Sigmoid colon (tissue), 4 donors: ENCODE measurements at regions not wholly inside any gene's neighbourhood (a gene's known extent, or its start where the extent isn't known, plus 50 kb on each side); places are given as distances from the start of the nearest gene placed in this dataset.

Experiments used
- POLR2A ChIP-seq, 2 donors: fragments of 450-650 bp; IDR thresholded peaks; one replicate each; pipeline ENCODE4 v1.6.1; 2016; ENCODE audit warnings: antibody characterized with exemption in 2 of 2, mild to moderate bottlenecking in 2 of 2, moderate library complexity in 2 of 2
- POLR2AphosphoS5 ChIP-seq, 4 donors: sonication (generic); formaldehyde crosslinking; IDR thresholded peaks; one replicate each; pipeline ENCODE4 v1.6.1; 2017; ENCODE audit warnings: antibody characterized with exemption in 4 of 4
- TF ChIP-seq, protein P1 (sequence below), 4 experiments: fragments of 450-650 bp in 3 of 4; fragments of 200-600 bp in 1 of 4; IDR thresholded peaks; one replicate each; pipeline ENCODE4 v1.5.1; 2016 to 2019; ENCODE audit warnings: antibody characterized with exemption in 4 of 4, mild to moderate bottlenecking in 3 of 4, moderate library complexity in 2 of 4

- TF ChIP-seq, protein P1, sequence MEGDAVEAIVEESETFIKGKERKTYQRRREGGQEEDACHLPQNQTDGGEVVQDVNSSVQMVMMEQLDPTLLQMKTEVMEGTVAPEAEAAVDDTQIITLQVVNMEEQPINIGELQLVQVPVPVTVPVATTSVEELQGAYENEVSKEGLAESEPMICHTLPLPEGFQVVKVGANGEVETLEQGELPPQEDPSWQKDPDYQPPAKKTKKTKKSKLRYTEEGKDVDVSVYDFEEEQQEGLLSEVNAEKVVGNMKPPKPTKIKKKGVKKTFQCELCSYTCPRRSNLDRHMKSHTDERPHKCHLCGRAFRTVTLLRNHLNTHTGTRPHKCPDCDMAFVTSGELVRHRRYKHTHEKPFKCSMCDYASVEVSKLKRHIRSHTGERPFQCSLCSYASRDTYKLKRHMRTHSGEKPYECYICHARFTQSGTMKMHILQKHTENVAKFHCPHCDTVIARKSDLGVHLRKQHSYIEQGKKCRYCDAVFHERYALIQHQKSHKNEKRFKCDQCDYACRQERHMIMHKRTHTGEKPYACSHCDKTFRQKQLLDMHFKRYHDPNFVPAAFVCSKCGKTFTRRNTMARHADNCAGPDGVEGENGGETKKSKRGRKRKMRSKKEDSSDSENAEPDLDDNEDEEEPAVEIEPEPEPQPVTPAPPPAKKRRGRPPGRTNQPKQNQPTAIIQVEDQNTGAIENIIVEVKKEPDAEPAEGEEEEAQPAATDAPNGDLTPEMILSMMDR (IDR thresholded peaks at IDR 0.05) = no peak
- TF ChIP-seq POLR2A (IDR thresholded peaks at IDR 0.05) = no peak
- TF ChIP-seq POLR2AphosphoS5 (IDR thresholded peaks at IDR 0.05) = no peak
Observed at GRCh38 chr6:92000112-92000511, 1413.2 kb upstream of the MAP3K7 start.
